HG03457 (cell line): ENCODE measurements at regions not wholly inside any gene's neighbourhood (a gene's known extent, or its start where the extent isn't known, plus 50 kb on each side); places are given as distances from the start of the nearest gene placed in this dataset.

Experiments used
- ATAC-seq: cut with Tn5 transposase; IDR thresholded peaks from one replicate; pipeline ENCODE4 v1.9.1; 2021; ENCODE audit warnings: moderate number of reproducible peaks; ENCODE audit not compliant: unreplicated experiment

DNA sequence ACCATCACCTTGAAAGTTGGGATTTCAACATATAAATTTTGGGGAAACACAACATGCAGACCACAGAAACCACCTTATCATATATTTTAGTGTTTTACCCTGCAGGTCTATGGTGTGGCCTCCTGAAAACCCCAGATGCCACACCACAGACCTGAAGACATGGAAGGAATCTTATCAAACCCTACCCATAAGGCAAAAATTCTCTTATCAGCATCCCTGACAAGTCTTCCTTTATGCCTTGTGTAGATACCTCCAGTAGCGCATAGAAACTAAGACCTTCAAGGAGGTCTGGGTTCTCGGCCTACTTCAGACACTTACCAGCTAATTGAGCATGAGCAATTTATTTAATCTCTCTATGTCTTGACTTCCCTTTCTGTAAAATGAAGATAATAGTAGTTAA, 59.1 kb upstream of the SLC14A2 start:
- no peak for ATAC-seq

- no peak for ATAC-seq
Observed at GRCh38 chr18:45557287-45557686, 58.0 kb upstream of the SLC14A2 start.

DNA sequence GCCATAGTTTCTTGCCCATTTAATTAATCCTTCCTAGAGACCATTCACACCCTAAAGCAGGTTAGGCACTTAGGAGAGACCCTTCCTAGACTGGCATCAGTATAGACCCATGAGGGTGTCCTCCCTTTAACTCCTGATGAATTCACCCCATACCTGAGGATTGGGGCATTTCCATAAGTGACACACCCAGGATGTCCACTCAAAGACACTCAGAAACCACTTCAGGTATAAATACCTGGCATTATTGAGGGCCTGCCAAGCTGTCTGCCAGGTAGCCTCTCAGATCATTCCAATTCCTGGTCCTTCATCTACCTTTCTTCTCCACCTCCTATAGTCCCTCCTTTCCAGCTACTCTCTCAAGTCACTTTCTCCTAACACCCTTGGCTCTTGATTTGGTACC, 57.5 kb upstream of the SLC14A2 start:
- no peak for ATAC-seq

DNA sequence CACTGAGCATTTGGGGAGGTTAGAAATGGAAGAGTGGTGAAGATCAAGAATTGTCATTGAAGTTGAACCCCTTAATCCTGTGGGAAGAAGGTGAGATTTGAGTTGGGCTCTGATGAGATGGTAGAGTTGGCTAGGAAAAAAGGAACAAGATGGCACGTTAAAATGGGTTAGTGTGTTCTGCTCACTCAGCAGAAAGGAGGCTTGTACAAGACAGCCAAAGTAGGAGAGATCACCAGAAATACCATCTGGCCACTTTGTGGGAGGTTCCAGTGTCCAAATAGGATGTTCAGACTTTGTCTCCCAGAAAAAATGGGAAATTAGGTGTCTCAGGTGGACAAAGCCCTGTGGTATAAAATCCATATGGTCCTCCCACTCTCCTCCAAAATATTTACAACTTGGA, 56.0 kb upstream of the SLC14A2 start:
- no peak for ATAC-seq

DNA sequence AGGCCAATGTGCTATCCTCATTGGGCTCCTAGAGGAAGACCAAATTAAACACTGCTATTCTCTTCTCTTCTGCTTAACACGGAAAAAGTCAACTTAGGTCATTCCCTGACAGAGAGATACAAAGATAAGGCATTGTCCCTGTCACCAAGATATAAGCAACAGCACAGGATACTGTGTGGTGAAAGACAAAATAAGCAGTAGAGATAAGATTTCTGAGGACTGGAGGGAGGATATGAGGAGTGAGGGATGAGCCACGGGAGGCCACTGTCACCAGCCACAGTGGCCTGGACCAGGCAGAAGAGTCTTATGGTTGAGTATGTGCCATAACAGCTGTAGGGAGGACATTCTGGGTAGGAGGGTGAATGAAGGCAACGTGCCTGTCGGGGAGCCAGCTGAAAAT, 54.4 kb upstream of the SLC14A2 start:
- ATAC-seq: no peak

GRCh38 chr18:45562567-45563479, 52.5 kb upstream of the SLC14A2 start:
- ATAC-seq: no peak

DNA sequence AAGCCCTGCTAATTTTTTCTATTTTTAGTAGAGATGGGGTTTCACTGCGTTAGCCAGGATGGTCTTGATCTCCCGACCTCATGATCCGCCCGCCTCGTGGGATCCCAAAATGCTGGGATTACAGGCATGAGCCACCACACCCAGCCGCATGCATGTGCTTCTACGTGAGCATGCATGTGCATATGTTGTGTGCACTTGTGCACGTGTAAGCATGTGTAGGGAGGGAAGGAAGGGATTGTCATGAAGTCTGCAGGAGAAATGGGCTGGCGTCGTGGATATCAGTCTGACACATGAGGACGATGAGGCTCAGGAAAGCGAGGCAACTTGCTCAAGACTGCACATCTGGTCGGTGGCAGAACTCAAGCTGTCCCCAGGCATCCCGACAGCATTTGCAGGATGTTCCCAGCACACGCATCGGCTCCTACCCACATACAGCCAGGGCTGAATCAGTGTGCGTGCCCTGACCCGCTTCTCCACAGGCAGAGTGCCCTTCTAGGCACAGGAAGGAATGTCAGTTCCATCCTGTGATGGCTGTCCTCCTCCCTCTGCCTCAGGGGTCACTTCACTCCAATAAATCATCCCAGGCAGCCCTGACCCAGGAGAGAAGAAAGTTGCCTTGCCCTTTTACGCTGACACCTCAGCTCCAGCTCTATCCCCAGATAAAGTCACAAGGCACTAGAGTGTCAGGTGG, 49.9 kb upstream of the SLC14A2 start:
- no peak for ATAC-seq
